CD14-positive monocyte (primary cell): ENCODE measurements at regions not wholly inside any gene's neighbourhood (a gene's known extent, or its start where the extent isn't known, plus 50 kb on each side); places are given as distances from the start of the nearest gene placed in this dataset.
"Not testable (repeated sequence)": the region's sequence is repeated elsewhere in the genome, so short reads cannot be mapped to it uniquely, and the experiment has no call there.

Experiments used
- DNase-seq, 3 donors: peaks; one replicate each; pipeline ENCODE4 v3.0.0-alpha.2; 2011 to 2022
- H2AFZ ChIP-seq: 2 replicates; pipeline ENCODE4 v1.6.0; 2012; ENCODE audit warnings: mild to moderate bottlenecking, low read depth, low read length, inconsistent platforms; ENCODE audit not compliant: insufficient read depth, poor library complexity, severe bottlenecking
- H3K27ac ChIP-seq, 2 donors: 1 replicate in 1 of 2; 2 replicates in 1 of 2; pipeline ENCODE4 v1.5.1; 2012 to 2013; ENCODE audit warnings: low read length in 2 of 2, control low read depth in 1 of 2, inconsistent platforms in 1 of 2, low read depth in 1 of 2, mild to moderate bottlenecking in 1 of 2
- H3K27me3 ChIP-seq, 2 donors: one replicate each; pipeline versions ENCODE4 v1.6.0 to v1.6.1; 2011 to 2013; ENCODE audit warnings: low read length in 2 of 2; ENCODE audit not compliant: control insufficient read depth in 2 of 2, insufficient read depth in 2 of 2
- H3K36me3 ChIP-seq, 2 donors: replicated peaks in 1 of 2; 1 replicate in 1 of 2; 2 replicates in 1 of 2; pipeline versions ENCODE4 v1.5.1 to v1.6.1; 2012 to 2013; ENCODE audit warnings: low read length in 2 of 2, control low read depth in 1 of 2, inconsistent platforms in 1 of 2, mild to moderate bottlenecking in 1 of 2; ENCODE audit not compliant: insufficient read depth in 2 of 2, control insufficient read depth in 1 of 2
- H3K4me1 ChIP-seq, 2 donors: 1 replicate in 1 of 2; 2 replicates in 1 of 2; pipeline versions ENCODE4 v1.5.1 to v1.6.1; 2012 to 2013; ENCODE audit warnings: low read length in 2 of 2, control low read depth in 1 of 2, inconsistent platforms in 1 of 2, mild to moderate bottlenecking in 1 of 2, moderate library complexity in 1 of 2; ENCODE audit not compliant: insufficient read depth in 2 of 2, control insufficient read depth in 1 of 2
- H3K4me2 ChIP-seq: replicated peaks from 2 replicates; pipeline ENCODE3; 2012; ENCODE audit warnings: low read length, moderate library complexity, mild to moderate bottlenecking; ENCODE audit not compliant: poor library complexity, severe bottlenecking; ENCODE audit errors: extremely low read depth
- H3K4me3 ChIP-seq, 3 experiments: fragments of 200-600 bp in 1 of 3; sonication (generic) in 1 of 3; replicated peaks in 1 of 3; 1 replicate in 2 of 3; 2 replicates in 1 of 3; pipeline ENCODE4 v1.5.1; 2011 to 2013; ENCODE audit warnings: low read length in 3 of 3, mild to moderate bottlenecking in 3 of 3, control low read depth in 2 of 3, low read depth in 2 of 3, inconsistent platforms in 1 of 3, moderate library complexity in 1 of 3
- H3K79me2 ChIP-seq: 2 replicates; pipeline ENCODE4 v1.6.0; 2012; ENCODE audit warnings: mild to moderate bottlenecking, control low read depth, inconsistent platforms, low read length, moderate library complexity; ENCODE audit not compliant: insufficient read depth
- H3K9ac ChIP-seq: 2 replicates; pipeline ENCODE4 v1.6.0; 2017; ENCODE audit warnings: low read length, mild to moderate bottlenecking; ENCODE audit not compliant: insufficient read depth, poor library complexity, severe bottlenecking
- H3K9me3 ChIP-seq, 2 donors: replicated peaks in 1 of 2; 1 replicate in 1 of 2; 2 replicates in 1 of 2; pipeline versions ENCODE4 v1.5.1 to v1.6.1; 2012 to 2013; ENCODE audit warnings: low read length in 2 of 2, control low read depth in 1 of 2; ENCODE audit not compliant: control insufficient read depth in 1 of 2, insufficient read depth in 1 of 2
- H4K20me1 ChIP-seq: 2 replicates; pipeline ENCODE4 v1.6.0; 2012; ENCODE audit warnings: mild to moderate bottlenecking, low read length, control low read depth, moderate library complexity; ENCODE audit not compliant: insufficient read depth
- H3K27ac Mint-ChIP-seq, 7 donors: one replicate each; pipeline ENCODE4 v1.8.0; 2020; ENCODE audit warnings: mild to moderate bottlenecking in 7 of 7, mixed read lengths in 7 of 7, moderate library complexity in 6 of 7, inconsistent platforms in 2 of 7
- H3K27me3 Mint-ChIP-seq, 3 donors: one replicate each; pipeline ENCODE4 v1.8.0; 2021 to 2022; ENCODE audit warnings: low read depth in 3 of 3, mild to moderate bottlenecking in 3 of 3, mixed read lengths in 3 of 3, moderate library complexity in 3 of 3, inconsistent platforms in 1 of 3
- H3K36me3 Mint-ChIP-seq, 2 donors: one replicate each; pipeline ENCODE4 v1.8.0; 2020; ENCODE audit warnings: mixed read lengths in 2 of 2, inconsistent platforms in 1 of 2, mild to moderate bottlenecking in 1 of 2
- H3K4me1 Mint-ChIP-seq: one replicate; pipeline ENCODE4 v1.8.0; 2020; ENCODE audit warnings: mild to moderate bottlenecking, mixed read lengths
- H3K4me3 Mint-ChIP-seq, 2 donors: one replicate each; pipeline ENCODE4 v1.8.0; 2020; ENCODE audit warnings: mild to moderate bottlenecking in 2 of 2, mixed read lengths in 2 of 2, moderate library complexity in 1 of 2
- H3K9me3 Mint-ChIP-seq, 7 donors: one replicate each; pipeline ENCODE4 v1.8.0; 2020 to 2022; ENCODE audit warnings: mixed read lengths in 7 of 7, mild to moderate bottlenecking in 6 of 7, moderate library complexity in 6 of 7, inconsistent platforms in 2 of 7
- WGBS: methylation state at CpG from one replicate; pipeline ENCODE4 v1.1.5; 2013; ENCODE audit warnings: missing lambda C conversion rate; ENCODE audit not compliant: insufficient coverage; 5-methylcytosine and 5-hydroxymethylcytosine counted together
- intact Hi-C, 2 donors: fragments of 100-400 bp; cut with micrococcal nuclease; formaldehyde crosslinking; loops; one replicate each; pipeline versions ENCODE4 v1.15.0 to v1.15.1; 2023
- TF ChIP-seq, protein P1 (sequence below): fragments of 200-600 bp; IDR thresholded peaks from one replicate; pipeline ENCODE4 v1.8.0; 2022; ENCODE audit warnings: antibody characterized with exemption, mild to moderate bottlenecking

DNA sequence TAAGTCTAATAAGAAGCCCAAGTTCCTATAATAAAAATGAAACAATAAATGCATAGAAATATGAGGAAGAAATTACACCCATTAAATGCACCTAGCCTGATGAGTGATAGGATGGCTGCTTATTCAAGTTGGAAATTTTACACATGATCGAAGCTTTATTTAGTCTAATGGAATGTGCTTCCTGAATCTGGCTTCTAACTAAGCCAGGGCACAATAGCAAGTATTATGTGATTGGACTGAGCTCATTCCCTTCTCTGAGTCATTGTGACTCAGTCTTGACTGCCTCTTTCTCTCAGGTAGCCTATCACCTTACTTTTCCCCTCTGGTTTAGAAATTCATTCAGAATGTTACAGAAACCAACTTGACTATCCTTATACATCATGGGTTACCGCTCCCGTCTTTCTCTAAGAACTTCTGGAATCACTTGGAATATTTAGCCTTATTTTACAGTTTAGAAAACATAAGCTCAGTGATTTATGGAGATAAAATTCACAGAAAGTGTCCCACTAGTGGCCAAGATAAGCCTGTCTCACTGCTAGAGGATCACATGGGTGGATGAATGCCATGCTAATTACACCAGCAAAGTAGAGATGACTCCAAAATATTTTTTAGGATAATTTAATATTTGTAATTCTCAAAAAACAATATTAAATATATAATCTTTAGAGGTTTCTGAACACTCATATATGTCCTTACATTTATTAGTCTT is 505.3 kb upstream of the JAG1 start:
- H2AFZ ChIP-seq: no peak overlapping the region
- no peaks in the 10 kb centered on the region for H3K79me2 ChIP-seq
- H3K4me1 ChIP-seq: peaks cover 9 to 17% of the 10 kb centered on the region in 2 donors
- H3K36me3 ChIP-seq: no peaks in the 10 kb centered on the region
- H3K27me3 ChIP-seq: no peaks in the 10 kb centered on the region
- whole genome bisulfite sequencing: no CpG with 5 or more reads among the region's 3 CpGs
- Mint-ChIP-seq H3K4me1 (peaks cover 13% of the 10 kb centered on the region), H3K4me3 (no peak overlapping the region), H3K27me3 (peaks cover 0 to 2% (median 0%) of the 10 kb centered on the region in 3 donors), H3K27ac (no peak overlapping the region), H3K9me3 (peaks cover 0 to 14% (median 5%) of the 10 kb centered on the region in 7 donors), H3K36me3 (no peaks in the 10 kb centered on the region)
- intact Hi-C loops: no loop called here
- no peak overlapping the region for H3K9ac ChIP-seq
- no peak for DNase-seq
- H3K4me2 ChIP-seq: no peak overlapping the region
- no peak overlapping the region for H3K4me3 ChIP-seq
- H3K9me3 ChIP-seq: peaks cover 3 to 4% of the 10 kb centered on the region in 2 donors
- H4K20me1 ChIP-seq: no peaks in the 10 kb centered on the region
- TF ChIP-seq, protein P1, sequence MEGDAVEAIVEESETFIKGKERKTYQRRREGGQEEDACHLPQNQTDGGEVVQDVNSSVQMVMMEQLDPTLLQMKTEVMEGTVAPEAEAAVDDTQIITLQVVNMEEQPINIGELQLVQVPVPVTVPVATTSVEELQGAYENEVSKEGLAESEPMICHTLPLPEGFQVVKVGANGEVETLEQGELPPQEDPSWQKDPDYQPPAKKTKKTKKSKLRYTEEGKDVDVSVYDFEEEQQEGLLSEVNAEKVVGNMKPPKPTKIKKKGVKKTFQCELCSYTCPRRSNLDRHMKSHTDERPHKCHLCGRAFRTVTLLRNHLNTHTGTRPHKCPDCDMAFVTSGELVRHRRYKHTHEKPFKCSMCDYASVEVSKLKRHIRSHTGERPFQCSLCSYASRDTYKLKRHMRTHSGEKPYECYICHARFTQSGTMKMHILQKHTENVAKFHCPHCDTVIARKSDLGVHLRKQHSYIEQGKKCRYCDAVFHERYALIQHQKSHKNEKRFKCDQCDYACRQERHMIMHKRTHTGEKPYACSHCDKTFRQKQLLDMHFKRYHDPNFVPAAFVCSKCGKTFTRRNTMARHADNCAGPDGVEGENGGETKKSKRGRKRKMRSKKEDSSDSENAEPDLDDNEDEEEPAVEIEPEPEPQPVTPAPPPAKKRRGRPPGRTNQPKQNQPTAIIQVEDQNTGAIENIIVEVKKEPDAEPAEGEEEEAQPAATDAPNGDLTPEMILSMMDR: no peak
- H3K27ac ChIP-seq: no peak overlapping the region

- H2AFZ ChIP-seq: no peak overlapping the region
- intact Hi-C loops: no loop called here
Observed at GRCh38 chr20:11180186-11180585, 506.4 kb upstream of the JAG1 start.

DNA sequence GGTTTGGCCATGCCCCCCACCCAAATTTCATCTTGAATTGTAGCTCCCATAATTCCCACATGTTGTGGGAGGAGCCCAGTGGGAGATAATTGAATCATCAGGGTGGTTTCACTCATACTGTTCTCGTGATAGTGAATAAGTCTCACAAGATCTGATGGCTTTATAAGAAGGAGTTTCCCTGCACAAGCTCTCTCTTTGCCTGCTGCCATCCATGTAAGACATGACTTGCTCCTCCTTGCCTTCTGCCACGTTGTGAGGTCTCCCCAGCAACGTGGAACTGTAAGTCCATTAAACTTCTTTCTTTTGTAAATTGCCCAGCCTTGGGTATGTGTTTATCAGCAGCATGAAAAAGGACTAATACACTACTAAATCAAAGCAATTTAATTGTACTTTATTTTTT is 507.3 kb upstream of the JAG1 start:
- 86% methylated on average over 1 of the region's 3 CpGs for WGBS
- H3K27me3 ChIP-seq, H3K27ac ChIP-seq, H4K20me1 ChIP-seq, intact Hi-C loops, H3K27me3 Mint-ChIP-seq, H3K9ac ChIP-seq, H3K36me3 ChIP-seq, H3K27ac Mint-ChIP-seq, H3K4me3 ChIP-seq, H2AFZ ChIP-seq, H3K36me3 Mint-ChIP-seq, H3K9me3 ChIP-seq, DNase-seq, H3K4me3 Mint-ChIP-seq, H3K79me2 ChIP-seq, H3K4me2 ChIP-seq: not testable (repeated sequence)
- peaks cover 2 to 24% (median 12%) of the 10 kb centered on the region in 7 donors for H3K9me3 Mint-ChIP-seq
- peaks cover 9 to 17% of the 10 kb centered on the region in 2 donors for H3K4me1 ChIP-seq
- peaks cover 13% of the 10 kb centered on the region for H3K4me1 Mint-ChIP-seq

More at GRCh38 chr20:11180186-11180585, 506.4 kb upstream of the JAG1 start:
- H3K79me2 ChIP-seq: no peaks in the 10 kb centered on the region
- H3K9me3 ChIP-seq: peaks cover 4 to 5% of the 10 kb centered on the region in 2 donors
- no peak overlapping the region for H3K27ac Mint-ChIP-seq
- H3K27me3 ChIP-seq: no peaks in the 10 kb centered on the region
- H3K36me3 ChIP-seq: no peaks in the 10 kb centered on the region
- H3K4me3 Mint-ChIP-seq: no peak overlapping the region
- peaks cover 0 to 2% (median 0%) of the 10 kb centered on the region in 3 donors for H3K27me3 Mint-ChIP-seq
- no peak overlapping the region for H3K27ac ChIP-seq
- H3K9me3 Mint-ChIP-seq: peaks cover 2 to 16% (median 8%) of the 10 kb centered on the region in 7 donors
- no peak for DNase-seq
- H3K4me3 ChIP-seq: no peak overlapping the region
- no peaks in the 10 kb centered on the region for H3K36me3 Mint-ChIP-seq
- H4K20me1 ChIP-seq: no peaks in the 10 kb centered on the region
- peaks cover 13% of the 10 kb centered on the region for H3K4me1 Mint-ChIP-seq
- H3K4me2 ChIP-seq: no peak overlapping the region
- TF ChIP-seq, protein P1: no peak
- H3K4me1 ChIP-seq: peaks cover 9 to 17% of the 10 kb centered on the region in 2 donors
- H3K9ac ChIP-seq: no peak overlapping the region
